ENCODE measurements at regions not wholly inside any gene's neighbourhood (a gene's known extent, or its start where the extent isn't known, plus 50 kb on each side); places are given as distances from the start of the nearest gene placed in this dataset.

GRCh38 chr7:68317476-68317875 is 1280.8 kb upstream of the AUTS2 start:
- TF ChIP-seq CTCF (IDR thresholded peaks at IDR 0.05; ENCODE audit: low read depth, low read length): no peak
- H3K4me3 ChIP-seq (ENCODE audit: low read depth, low read length): no peak overlapping the region

- no peak for TF ChIP-seq CTCF (IDR thresholded peaks at IDR 0.05; ENCODE audit: low read depth, low read length)
- H3K4me3 ChIP-seq (ENCODE audit: low read depth, low read length): no peak overlapping the region
Measured at GRCh38 chr7:68319061-68319460, 1279.2 kb upstream of the AUTS2 start.

- TF ChIP-seq CTCF (IDR thresholded peaks at IDR 0.05; ENCODE audit: low read depth, low read length): no peak
- H3K4me3 ChIP-seq (ENCODE audit: low read depth, low read length): no peak overlapping the region
Measured at GRCh38 chr7:68321076-68321639, 1277.1 kb upstream of the AUTS2 start.

GRCh38 chr7:68321776-68322496 is 1276.3 kb upstream of the AUTS2 start:
- no peak overlapping the region for H3K4me3 ChIP-seq (ENCODE audit: low read depth, low read length)
- TF ChIP-seq CTCF (IDR thresholded peaks at IDR 0.05; ENCODE audit: low read depth, low read length): no peak

GRCh38 chr7:68324621-68325020 is 1273.7 kb upstream of the AUTS2 start:
- no peak for TF ChIP-seq CTCF (IDR thresholded peaks at IDR 0.05; ENCODE audit: low read depth, low read length)
- H3K4me3 ChIP-seq (ENCODE audit: low read depth, low read length): no peak overlapping the region

GRCh38 chr7:68334216-68334615 is 1264.1 kb upstream of the AUTS2 start:
- no peak for TF ChIP-seq CTCF (IDR thresholded peaks at IDR 0.05; ENCODE audit: low read depth, low read length)
- H3K4me3 ChIP-seq (ENCODE audit: low read depth, low read length): no peak overlapping the region

- no peak for TF ChIP-seq CTCF (IDR thresholded peaks at IDR 0.05; ENCODE audit: low read depth, low read length)
- no peak overlapping the region for H3K4me3 ChIP-seq (ENCODE audit: low read depth, low read length)
Measured at GRCh38 chr7:68334636-68335272, 1263.5 kb upstream of the AUTS2 start.
